Posterior cingulate gyrus (tissue), 11 donors: ENCODE measurements at regions not wholly inside any gene's neighbourhood (a gene's known extent, or its start where the extent isn't known, plus 50 kb on each side); places are given as distances from the start of the nearest gene placed in this dataset.

Experiments
- DNase-seq, 10 donors: peaks; one replicate each; pipeline versions ENCODE4 v3.0.0 to v3.0.0-alpha.2; 2020 to 2021; ENCODE audit warnings: mixed read lengths in 3 of 10
- intact Hi-C: fragments of 100-400 bp; cut with DNase I; formaldehyde crosslinking; loops from one replicate; pipeline ENCODE4 v1.15.1; 2023

GRCh38 chr11:131281316-131281715, 89.1 kb upstream of the NTM start:
- DNase-seq, result no peak
- intact Hi-C loops, result no loop called here

- intact Hi-C loops, result no loop called here
- DNase-seq, result no peak
Measured at GRCh38 chr11:131284041-131284440, 86.4 kb upstream of the NTM start.

DNA sequence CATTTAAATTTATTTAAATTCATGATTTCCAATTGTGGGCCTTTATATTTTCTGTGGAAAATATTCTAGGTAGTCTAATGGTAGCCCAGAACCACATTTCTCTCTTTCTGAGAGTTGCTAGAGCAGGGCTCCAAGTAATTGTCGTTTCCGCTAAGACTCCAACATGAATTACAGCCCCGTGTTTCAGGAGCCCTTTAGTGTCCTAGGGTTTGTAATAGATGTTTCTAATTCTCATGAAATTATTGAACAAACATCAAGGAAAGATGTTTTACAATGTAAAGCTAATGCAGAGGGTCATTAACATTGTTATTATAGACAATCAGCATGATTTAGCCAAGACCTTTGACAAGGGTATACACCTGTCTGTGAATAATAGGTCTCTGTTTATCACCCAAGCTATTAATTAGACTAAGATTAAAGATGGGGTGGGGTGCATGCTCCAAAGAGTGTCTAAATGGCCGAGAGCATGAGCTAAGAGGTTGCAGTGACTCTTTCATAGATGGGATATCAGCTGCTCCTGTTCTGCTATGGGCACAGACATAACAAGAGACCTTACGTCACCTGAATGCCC, 81.8 kb upstream of the NTM start:
- intact Hi-C loops, result no loop called here
- DNase-seq, result no peak

DNA sequence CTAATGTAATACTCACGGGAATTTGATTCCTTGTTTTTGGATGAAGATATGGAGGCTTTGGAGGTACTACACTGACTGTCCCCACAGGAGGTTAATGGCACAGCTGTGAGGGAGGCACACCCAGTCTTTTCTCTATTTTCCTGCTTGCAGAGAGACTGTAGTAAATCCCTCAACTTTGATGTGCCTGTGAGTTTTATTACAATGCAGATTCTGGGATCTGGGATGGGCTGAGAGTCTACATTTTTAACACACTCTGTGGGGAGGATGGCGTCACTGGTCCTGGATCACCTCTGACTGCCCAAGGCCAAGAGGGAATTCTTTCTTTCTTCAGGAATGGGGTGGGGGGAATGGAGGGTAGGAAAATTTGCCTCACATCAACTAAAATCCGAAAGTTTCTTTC, 80.2 kb upstream of the NTM start:
- DNase-seq, result no peak
- intact Hi-C loops, result no loop called here

DNA sequence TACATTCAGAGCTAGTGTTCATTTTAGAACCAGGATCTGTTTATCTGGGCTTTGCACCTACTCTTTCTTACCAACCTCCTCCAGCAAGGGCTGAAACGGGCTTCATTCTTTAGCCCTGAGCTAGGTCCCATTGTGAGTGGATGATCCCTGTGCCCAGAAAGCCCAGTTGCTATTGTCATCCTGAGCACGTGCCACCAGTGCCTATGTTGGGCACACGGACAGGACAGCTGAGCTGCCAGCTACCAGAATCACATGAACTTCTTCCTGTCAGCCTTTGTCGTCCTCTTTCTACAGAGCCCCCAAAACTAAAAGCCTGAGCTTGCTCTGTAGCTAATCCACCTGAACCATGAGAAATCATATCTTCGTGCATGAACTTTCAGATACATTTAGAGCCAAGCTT, 74.4 kb upstream of the NTM start:
- DNase-seq, result peak in 6 of 10 donors; percentile 30 to 90 (median 46)

GRCh38 chr11:131297441-131297840, 73.0 kb upstream of the NTM start:
- intact Hi-C loops, result no loop called here
- no peak for DNase-seq

More for the DNA sequence above, 74.4 kb upstream of the NTM start:
- intact Hi-C loops, result no loop called here

DNA sequence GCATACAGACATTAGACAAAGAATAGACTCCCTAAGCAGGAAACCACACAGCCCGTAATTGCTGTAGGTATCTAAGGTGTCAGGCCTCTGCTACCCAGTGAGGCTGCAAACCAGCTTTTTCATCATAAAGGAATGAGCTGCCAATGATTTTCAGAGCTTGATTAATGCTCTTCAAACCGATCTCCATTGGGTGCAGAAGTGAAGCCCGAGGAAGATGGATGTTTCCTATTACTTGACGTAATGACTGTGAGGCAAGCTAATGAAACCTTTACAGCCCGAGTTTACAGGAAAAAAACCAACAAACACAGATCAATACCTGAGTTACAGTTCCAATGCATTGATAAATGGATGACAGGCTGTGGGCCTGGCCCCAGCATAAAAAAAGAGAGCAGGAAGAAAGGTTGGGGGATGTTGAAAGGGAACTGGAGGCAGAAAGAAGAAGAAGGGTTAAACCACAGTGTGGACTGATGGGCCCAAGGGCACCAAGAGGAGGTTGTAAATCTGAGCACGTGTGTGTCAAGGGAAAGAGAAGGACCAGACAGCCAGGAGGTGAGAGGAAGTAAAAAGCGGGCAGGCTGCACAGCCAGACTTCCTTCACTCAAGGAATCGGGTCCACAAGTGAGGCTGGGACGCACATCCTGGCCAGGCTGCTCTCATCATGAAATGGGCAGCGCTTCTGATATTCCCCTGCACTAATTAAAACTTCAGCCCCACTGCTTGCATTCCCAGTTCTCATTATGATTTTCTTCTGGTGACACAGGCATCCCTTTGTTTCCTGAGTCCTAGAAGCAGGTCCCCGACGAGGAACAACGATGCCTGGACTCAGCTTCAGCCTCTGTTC, 70.6 kb upstream of the NTM start:
- DNase-seq, result no peak
- intact Hi-C loops, result no loop called here

DNA sequence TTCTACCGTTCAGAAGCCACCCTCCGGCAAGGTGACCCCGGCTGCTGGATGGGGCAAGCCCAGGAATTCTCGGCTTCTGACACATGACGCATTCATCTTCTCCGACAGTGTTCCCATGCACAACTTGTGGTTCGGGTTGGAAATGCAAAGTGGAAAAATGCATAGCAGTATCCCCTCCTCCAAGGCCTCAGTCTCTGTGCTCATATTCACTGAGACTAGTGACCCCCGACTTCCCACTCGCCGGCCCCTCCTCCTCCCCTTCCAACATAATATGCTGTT, 70.0 kb upstream of the NTM start:
- DNase-seq, result no peak
- intact Hi-C loops, result no loop called here

GRCh38 chr11:131301306-131301705, 69.1 kb upstream of the NTM start:
- peak in 1 of 10 donors; percentile 72 for DNase-seq
- intact Hi-C loops, result no loop called here

GRCh38 chr11:131302836-131303235, 67.6 kb upstream of the NTM start:
- intact Hi-C loops, result no loop called here
- DNase-seq, result no peak

DNA sequence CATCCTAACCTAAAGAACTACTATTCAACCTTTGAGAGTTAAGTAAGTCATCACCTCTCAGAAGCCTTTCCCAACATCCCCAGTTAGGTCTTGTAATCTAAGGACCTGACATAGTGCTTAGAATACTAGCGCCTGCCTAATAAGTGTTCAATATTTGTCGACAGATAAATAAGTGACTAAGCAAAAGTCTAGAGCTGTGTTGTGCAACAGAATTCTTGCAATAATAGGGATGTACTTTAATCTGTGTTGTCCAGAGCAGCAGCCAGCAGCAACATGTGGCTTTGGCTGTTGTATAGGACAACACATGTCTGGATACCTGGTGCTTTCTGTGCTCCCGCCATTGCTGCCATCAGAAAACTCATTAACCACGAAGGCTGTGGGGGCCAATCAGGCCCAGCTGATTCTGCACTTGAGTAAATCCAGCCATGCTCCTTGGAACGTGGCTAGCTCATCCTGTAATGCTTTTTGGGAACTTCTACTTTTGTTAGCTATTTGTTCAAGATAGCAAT, 66.8 kb upstream of the NTM start:
- DNase-seq, result no peak
- intact Hi-C loops, result no loop called here

GRCh38 chr11:131305005-131305404, 65.4 kb upstream of the NTM start:
- DNase-seq, result no peak
- intact Hi-C loops, result no loop called here

GRCh38 chr11:131307506-131307905, 62.9 kb upstream of the NTM start:
- no peak for DNase-seq
- intact Hi-C loops, result no loop called here

- no peak for DNase-seq
- intact Hi-C loops, result no loop called here
Measured at GRCh38 chr11:131309776-131310175, 60.6 kb upstream of the NTM start.

DNA sequence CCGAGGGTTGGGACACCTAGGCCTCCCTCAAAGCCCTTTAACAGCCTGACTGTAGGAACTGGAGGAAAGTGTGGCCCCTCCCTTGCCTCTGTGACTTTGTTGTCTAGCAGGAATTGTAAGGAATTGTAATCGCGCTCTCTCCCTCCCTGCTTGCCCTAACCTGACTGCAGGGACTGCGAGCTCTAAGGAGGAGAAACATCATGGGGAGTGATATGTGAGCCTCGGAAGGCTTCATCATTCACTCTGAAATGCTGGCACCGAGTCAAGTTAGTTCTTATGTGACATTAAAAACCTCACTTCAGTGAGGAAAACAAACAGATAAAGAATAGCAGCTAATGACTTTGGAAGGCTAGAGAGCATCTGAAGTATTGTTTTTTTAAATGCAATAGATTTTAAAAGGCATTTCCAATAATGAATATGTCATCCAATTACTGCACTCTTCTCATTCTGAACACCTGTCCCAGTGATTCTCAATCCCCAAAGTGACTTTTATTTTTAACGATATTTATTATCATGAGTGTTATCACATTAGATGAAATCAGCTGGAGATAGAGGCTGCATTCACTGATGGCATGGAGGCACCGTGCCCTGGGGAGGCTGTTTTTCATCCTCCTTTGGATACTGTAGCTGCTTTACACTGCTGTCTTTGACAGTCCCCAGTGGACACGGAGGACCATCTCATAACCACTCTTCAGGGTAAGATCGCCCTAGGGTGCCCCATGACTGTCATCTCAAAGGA, 58.5 kb upstream of the NTM start:
- intact Hi-C loops, result no loop called here
- no peak for DNase-seq
